HEK293 (cell line): ENCODE measurements at regions not wholly inside any gene's neighbourhood (a gene's known extent, or its start where the extent isn't known, plus 50 kb on each side); places are given as distances from the start of the nearest gene placed in this dataset.

Experiments used
- CTCF ChIA-PET: fragments of 350-600 bp; formaldehyde crosslinking; extraction: SDS; loops from one replicate; lab custom pipeline; 2021; ENCODE audit warnings: antibody characterized with exemption; lab: Yijun Ruan, JAX
- POLR2A ChIA-PET: fragments of 300-600 bp; formaldehyde crosslinking; extraction: SDS; loops from one replicate; lab custom pipeline; 2020; ENCODE audit warnings: antibody characterized with exemption, inconsistent platforms; lab: Yijun Ruan, JAX
- H3K27ac ChIP-seq: fragments of 200-500 bp; sonication (Bioruptor generic); 2 replicates; pipeline ENCODE4 v1.5.1; 2014; ENCODE audit warnings: low read depth, low read length, control low read depth, inconsistent platforms; ENCODE audit errors: extremely low read depth
- H3K36me3 ChIP-seq, 2 experiments: fragments of 200-500 bp in 1 of 2; sonication (Bioruptor generic) in 1 of 2; 1 replicate in 1 of 2; 2 replicates in 1 of 2; pipeline ENCODE4 v1.5.1; 2014 to 2017; ENCODE audit warnings: inconsistent platforms in 2 of 2, low read length in 2 of 2; ENCODE audit not compliant: control insufficient read depth in 2 of 2, insufficient read depth in 1 of 2
- H3K4me1 ChIP-seq: fragments of 200-500 bp; sonication (Bioruptor generic); 2 replicates; pipeline ENCODE4 v1.5.1; 2014; ENCODE audit warnings: mild to moderate bottlenecking, low read length, inconsistent platforms; ENCODE audit not compliant: control insufficient read depth, insufficient read depth
- H3K4me3 ChIP-seq: 2 replicates; pipeline ENCODE4 v1.5.1; 2011; ENCODE audit warnings: low read depth, mild to moderate bottlenecking, control low read depth, low read length, moderate library complexity
- H3K9me3 ChIP-seq: fragments of 200-500 bp; sonication (Bioruptor generic); 2 replicates; pipeline ENCODE4 v1.5.1; 2014; ENCODE audit warnings: low read depth, low read length, inconsistent platforms; ENCODE audit not compliant: control insufficient read depth, insufficient read depth
- GLI2 ChIP-seq: fragments of 450-650 bp; formaldehyde crosslinking; IDR thresholded peaks from 2 replicates; pipeline ENCODE4; 2017; ENCODE audit warnings: missing biosample characterization, missing genetic modification characterization, low read depth, borderline replicate concordance
- INSM2 ChIP-seq: fragments of 450-650 bp; formaldehyde crosslinking; IDR thresholded peaks from 2 replicates; pipeline ENCODE4 v1.5.1; 2016; ENCODE audit warnings: missing biosample characterization, missing genetic modification characterization
- PRDM2 ChIP-seq: fragments of 450-650 bp; formaldehyde crosslinking; IDR thresholded peaks from 2 replicates; pipeline ENCODE4 v1.5.1; 2016; ENCODE audit warnings: missing biosample characterization, missing genetic modification characterization, borderline replicate concordance
- TCF7L2 ChIP-seq: IDR thresholded peaks from 2 replicates; pipeline ENCODE4 v1.6.1; 2011; ENCODE audit warnings: low read depth, mild to moderate bottlenecking, inconsistent platforms, low read length, moderate library complexity, borderline replicate concordance
- ZBTB20 ChIP-seq: fragments of 450-650 bp; formaldehyde crosslinking; IDR thresholded peaks from 2 replicates; pipeline ENCODE4 v1.5.1; 2016; ENCODE audit warnings: missing biosample characterization, missing genetic modification characterization
- ZFP69B ChIP-seq: fragments of 450-650 bp; formaldehyde crosslinking; IDR thresholded peaks from 2 replicates; pipeline ENCODE4 v1.5.1; 2016; ENCODE audit warnings: missing biosample characterization, missing genetic modification characterization
- ZNF132 ChIP-seq: fragments of 450-650 bp; formaldehyde crosslinking; IDR thresholded peaks from 2 replicates; pipeline ENCODE4 v1.5.1; 2017; ENCODE audit warnings: missing biosample characterization, missing genetic modification characterization, borderline replicate concordance
- ZNF169 ChIP-seq: fragments of 450-650 bp; formaldehyde crosslinking; IDR thresholded peaks from 2 replicates; pipeline ENCODE4 v1.5.1; 2016; ENCODE audit warnings: missing biosample characterization, missing genetic modification characterization
- ZNF18 ChIP-seq: fragments of 450-650 bp; formaldehyde crosslinking; IDR thresholded peaks from 2 replicates; pipeline ENCODE4 v1.5.1; 2016; ENCODE audit warnings: missing biosample characterization, missing genetic modification characterization
- ZNF223 ChIP-seq: fragments of 450-650 bp; formaldehyde crosslinking; IDR thresholded peaks from 2 replicates; pipeline ENCODE4 v1.5.1; 2016; ENCODE audit warnings: missing biosample characterization, missing genetic modification characterization
- ZNF366 ChIP-seq: fragments of 450-650 bp; formaldehyde crosslinking; conservative IDR thresholded peaks from 2 replicates; pipeline ENCODE4 v1.5.1; 2016; ENCODE audit warnings: missing biosample characterization, missing genetic modification characterization
- ZNF416 ChIP-seq: fragments of 450-650 bp; formaldehyde crosslinking; IDR thresholded peaks from 2 replicates; pipeline ENCODE4 v1.5.1; 2016; ENCODE audit warnings: missing biosample characterization, missing genetic modification characterization
- ZNF449 ChIP-seq: fragments of 450-650 bp; formaldehyde crosslinking; IDR thresholded peaks from 2 replicates; pipeline ENCODE4 v1.5.1; 2017; ENCODE audit warnings: missing biosample characterization, mild to moderate bottlenecking, missing genetic modification characterization, moderate library complexity
- ZNF48 ChIP-seq: fragments of 450-650 bp; formaldehyde crosslinking; IDR thresholded peaks from 2 replicates; pipeline ENCODE4 v1.5.1; 2016; ENCODE audit warnings: missing biosample characterization, missing genetic modification characterization
- ZNF501 ChIP-seq: fragments of 450-650 bp; formaldehyde crosslinking; IDR thresholded peaks from 2 replicates; pipeline ENCODE4 v1.5.1; 2016; ENCODE audit warnings: missing biosample characterization, missing genetic modification characterization
- ZNF561 ChIP-seq: fragments of 450-650 bp; IDR thresholded peaks from 2 replicates; pipeline ENCODE4 v1.5.1; 2018; ENCODE audit warnings: missing biosample characterization, missing genetic modification characterization, borderline replicate concordance
- ZNF596 ChIP-seq: fragments of 450-650 bp; IDR thresholded peaks from 2 replicates; pipeline ENCODE4 v1.5.0; 2018; ENCODE audit warnings: missing biosample characterization, mild to moderate bottlenecking, missing genetic modification characterization, moderate library complexity
- ZNF621 ChIP-seq: fragments of 450-650 bp; formaldehyde crosslinking; IDR thresholded peaks from 2 replicates; pipeline ENCODE4 v1.5.1; 2017; ENCODE audit warnings: missing biosample characterization, missing genetic modification characterization
- ZNF707 ChIP-seq: fragments of 450-650 bp; formaldehyde crosslinking; IDR thresholded peaks from 2 replicates; pipeline ENCODE4 v1.5.1; 2016; ENCODE audit warnings: missing biosample characterization, missing genetic modification characterization
- ZNF747 ChIP-seq: fragments of 450-650 bp; formaldehyde crosslinking; IDR thresholded peaks from 2 replicates; pipeline ENCODE4 v1.5.1; 2016; ENCODE audit warnings: missing biosample characterization, missing genetic modification characterization
- ZNF785 ChIP-seq: fragments of 450-650 bp; formaldehyde crosslinking; IDR thresholded peaks from 2 replicates; pipeline ENCODE4 v1.5.1; 2016; ENCODE audit warnings: missing biosample characterization, missing genetic modification characterization

GRCh38 chr3:41045491-41045890 lies 153.8 kb upstream of the CTNNB1 start (continued):
- no peak for TF ChIP-seq ZNF785 (tag by site-specific recombination)
- no peak for TF ChIP-seq ZNF223 (tag by site-specific recombination)
- TF ChIP-seq ZFP69B, result no peak
- TF ChIP-seq ZNF132, result no peak
- TF ChIP-seq ZNF449 (tag by site-specific recombination), result no peak
- TF ChIP-seq, all 188 proteins: peak for 0

- no peak for TF ChIP-seq ZNF169 (tag by site-specific recombination)
- no peak for TF ChIP-seq ZBTB20 (tag by site-specific recombination)
- no peak for TF ChIP-seq ZNF747 (tag by site-specific recombination)
- TF ChIP-seq INSM2 (tag by site-specific recombination), result no peak
- no peak for TF ChIP-seq ZNF366 (tag by site-specific recombination)
- no peak for TF ChIP-seq ZNF48 (tag by site-specific recombination)
- no peak for TF ChIP-seq ZNF621 (tag by site-specific recombination)
- no peak for TF ChIP-seq TCF7L2
- H3K4me1 ChIP-seq, result no peaks in the 10 kb centered on the region
- H3K9me3 ChIP-seq, result no peaks in the 10 kb centered on the region
- ChIA-PET POLR2A (no interaction called here), CTCF (no interaction called here)
- H3K4me3 ChIP-seq, result no peak overlapping the region
- no peak overlapping the region for H3K27ac ChIP-seq
- no peaks in the 10 kb centered on the region for H3K36me3 ChIP-seq
Observed at GRCh38 chr3:41050144-41050543, 149.2 kb upstream of the CTNNB1 start.

- Histone ChIP-seq H3K4me3 (no peak overlapping the region), H3K9me3 (no peaks in the 10 kb centered on the region), H3K4me1 (no peaks in the 10 kb centered on the region), H3K27ac (no peak overlapping the region), H3K36me3 (no peaks in the 10 kb centered on the region)
- POLR2A ChIA-PET, result no interaction called here
- TF ChIP-seq ZNF561, result no peak
- TF ChIP-seq GLI2 (tag by site-specific recombination), result no peak
- CTCF ChIA-PET, result interaction anchor here (1.1 kb wide), 1 partner anchor 19 kb away, joined by 4 read pairs; no protein-coding TSS in a partner anchor
Observed at GRCh38 chr3:41053220-41053619, 146.1 kb upstream of the CTNNB1 start.

- ChIA-PET POLR2A (interaction anchor here (0.9 kb wide), 1 partner anchor 139 kb away, joined by 3 read pairs; the partner anchor contains the start of gene CTNNB1), CTCF (no interaction called here)
- Histone ChIP-seq H3K4me3 (no peak overlapping the region), H3K9me3 (no peaks in the 10 kb centered on the region), H3K36me3 (no peaks in the 10 kb centered on the region), H3K27ac (no peak overlapping the region), H3K4me1 (no peaks in the 10 kb centered on the region)
- TF ChIP-seq PRDM2 (tag by site-specific recombination) (no peak), ZNF785 (tag by site-specific recombination) (no peak), ZNF18 (tag by site-specific recombination) (no peak), ZNF747 (tag by site-specific recombination) (no peak), ZNF596 (tag by site-specific recombination) (no peak), ZNF501 (tag by site-specific recombination) (no peak), ZNF707 (tag by site-specific recombination) (no peak), ZNF416 (tag by site-specific recombination) (no peak)
Observed at GRCh38 chr3:41060106-41060505, 139.2 kb upstream of the CTNNB1 start.
